ENCODE measurements at regions not wholly inside any gene's neighbourhood (a gene's known extent, or its start where the extent isn't known, plus 50 kb on each side); places are given as distances from the start of the nearest gene placed in this dataset.

DNA sequence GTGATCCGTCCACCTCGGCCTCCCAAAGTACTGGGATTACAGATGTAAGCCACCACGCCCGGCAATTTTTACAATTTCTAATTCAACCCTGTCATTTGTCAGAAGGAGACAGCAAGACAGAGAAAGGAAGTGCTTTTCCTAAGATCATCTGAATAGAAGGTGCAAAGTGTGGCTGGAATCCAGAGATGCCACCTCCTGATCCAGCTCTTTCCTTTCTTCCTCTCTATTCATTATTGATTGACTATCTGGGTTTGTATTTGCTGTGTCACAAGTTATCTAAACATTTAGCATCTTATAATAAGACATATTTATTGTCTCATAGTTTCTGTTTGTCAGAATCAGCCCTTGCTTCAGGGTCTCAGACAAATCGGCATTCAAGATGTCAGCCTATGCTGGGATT, 217.7 kb downstream of the BCAS1 start (continued):
- TF ChIP-seq GABPA (IDR thresholded peaks at IDR 0.05 in 1 of 2, conservative IDR thresholded peaks at IDR 0.05 in 1 of 2): no peak
- TF ChIP-seq EGR1 (IDR thresholded peaks at IDR 0.05; ENCODE audit: low read depth in 2 of 2): no peak
- no peak for TF ChIP-seq MAX (IDR thresholded peaks at IDR 0.05)
- no peak for TF ChIP-seq JUND (IDR thresholded peaks at IDR 0.05)
- TF ChIP-seq SP1 (IDR thresholded peaks at IDR 0.05): no peak
- TF ChIP-seq TAF1 (conservative IDR thresholded peaks at IDR 0.05): no peak
- no peak for TF ChIP-seq ZBTB33 (IDR thresholded peaks at IDR 0.05)
- TF ChIP-seq RXRA (IDR thresholded peaks at IDR 0.05): no peak
- no peak for TF ChIP-seq HNF4G (IDR thresholded peaks at IDR 0.05)

DNA sequence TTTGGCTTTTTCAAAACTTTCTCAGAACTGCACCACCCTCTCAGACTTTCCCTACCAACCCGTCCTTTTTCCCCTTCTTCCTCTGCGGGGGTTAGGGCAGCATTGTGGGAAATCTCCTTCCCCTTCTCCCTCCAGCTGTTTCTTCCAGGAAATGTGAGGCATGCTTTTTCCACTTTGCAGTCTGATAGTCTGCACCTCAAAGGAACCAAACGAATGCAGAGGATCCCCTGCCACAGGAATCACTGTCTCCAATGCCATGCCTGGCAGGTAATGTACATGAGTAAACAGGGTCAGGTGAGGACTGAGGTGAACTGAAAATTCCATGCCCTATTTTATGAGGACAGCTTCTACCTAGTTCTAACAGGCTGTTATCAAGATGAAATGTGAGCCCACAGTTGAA, 218.4 kb downstream of the BCAS1 start:
- H3K27ac ChIP-seq (ENCODE audit: low read depth in 1 of 2, low read length in 2 of 2): no peak overlapping the region
- WGBS: 55% methylated on average over 3 of the region's 3 CpGs
- H3K27me3 ChIP-seq (ENCODE audit: control insufficient read depth in 4 of 4, insufficient read depth in 4 of 4, low read length in 3 of 4): no peaks in the 10 kb centered on the region
- TF ChIP-seq, protein P1, sequence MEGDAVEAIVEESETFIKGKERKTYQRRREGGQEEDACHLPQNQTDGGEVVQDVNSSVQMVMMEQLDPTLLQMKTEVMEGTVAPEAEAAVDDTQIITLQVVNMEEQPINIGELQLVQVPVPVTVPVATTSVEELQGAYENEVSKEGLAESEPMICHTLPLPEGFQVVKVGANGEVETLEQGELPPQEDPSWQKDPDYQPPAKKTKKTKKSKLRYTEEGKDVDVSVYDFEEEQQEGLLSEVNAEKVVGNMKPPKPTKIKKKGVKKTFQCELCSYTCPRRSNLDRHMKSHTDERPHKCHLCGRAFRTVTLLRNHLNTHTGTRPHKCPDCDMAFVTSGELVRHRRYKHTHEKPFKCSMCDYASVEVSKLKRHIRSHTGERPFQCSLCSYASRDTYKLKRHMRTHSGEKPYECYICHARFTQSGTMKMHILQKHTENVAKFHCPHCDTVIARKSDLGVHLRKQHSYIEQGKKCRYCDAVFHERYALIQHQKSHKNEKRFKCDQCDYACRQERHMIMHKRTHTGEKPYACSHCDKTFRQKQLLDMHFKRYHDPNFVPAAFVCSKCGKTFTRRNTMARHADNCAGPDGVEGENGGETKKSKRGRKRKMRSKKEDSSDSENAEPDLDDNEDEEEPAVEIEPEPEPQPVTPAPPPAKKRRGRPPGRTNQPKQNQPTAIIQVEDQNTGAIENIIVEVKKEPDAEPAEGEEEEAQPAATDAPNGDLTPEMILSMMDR (IDR thresholded peaks at IDR 0.05; ENCODE audit: low read depth, low read length, missing input control): no peak
- TF ChIP-seq JUND (IDR thresholded peaks at IDR 0.05) (no peak), HNF4G (IDR thresholded peaks at IDR 0.05) (no peak), RAD21 (IDR thresholded peaks at IDR 0.05) (no peak)
- no peak overlapping the region for H3K9ac ChIP-seq (ENCODE audit: low read depth in 1 of 2, low read length in 2 of 2)
- peaks cover 0 to 4% (median under 1%) of the 10 kb centered on the region in 4 donors for H3K4me1 ChIP-seq (ENCODE audit: control insufficient read depth in 4 of 4, insufficient read depth in 4 of 4, low read length in 3 of 4)
- H3K36me3 ChIP-seq (ENCODE audit: control insufficient read depth in 4 of 4, insufficient read depth in 3 of 4, low read depth in 1 of 4, low read length in 3 of 4): no peaks in the 10 kb centered on the region
- no peaks in the 10 kb centered on the region for H3K9me3 ChIP-seq (ENCODE audit: control insufficient read depth in 4 of 4, low read length in 3 of 4)
- no peak overlapping the region for H3K4me3 ChIP-seq (ENCODE audit: low read depth in 1 of 3, low read length in 3 of 3)
- DNase-seq (ENCODE audit: low spot score): no peak

GRCh38 chr20:53850319-53850718, 220.1 kb downstream of the BCAS1 start:
- DNase-seq (ENCODE audit: low spot score): no peak
- H3K9ac ChIP-seq (ENCODE audit: low read depth in 1 of 2, low read length in 2 of 2): no peak overlapping the region
- H3K9me3 ChIP-seq (ENCODE audit: control insufficient read depth in 4 of 4, low read length in 3 of 4): no peaks in the 10 kb centered on the region
- H3K27ac ChIP-seq (ENCODE audit: low read depth in 1 of 2, low read length in 2 of 2): no peak overlapping the region
- no peak overlapping the region for H3K4me3 ChIP-seq (ENCODE audit: low read depth in 1 of 3, low read length in 3 of 3)
- H3K36me3 ChIP-seq (ENCODE audit: control insufficient read depth in 4 of 4, insufficient read depth in 3 of 4, low read depth in 1 of 4, low read length in 3 of 4): no peaks in the 10 kb centered on the region
- H3K27me3 ChIP-seq (ENCODE audit: control insufficient read depth in 4 of 4, insufficient read depth in 4 of 4, low read length in 3 of 4): no peaks in the 10 kb centered on the region
- WGBS: 83% methylated on average over 3 of the region's 3 CpGs
- H3K4me1 ChIP-seq (ENCODE audit: control insufficient read depth in 4 of 4, insufficient read depth in 4 of 4, low read length in 3 of 4): peaks cover 0 to 4% (median under 1%) of the 10 kb centered on the region in 4 donors
- TF ChIP-seq, protein P1 (IDR thresholded peaks at IDR 0.05; ENCODE audit: low read depth, low read length, missing input control): no peak
- TF ChIP-seq YY1 (IDR thresholded peaks at IDR 0.05) (no peak), FOXA1 (IDR thresholded peaks at IDR 0.05) (no peak), EGR1 (IDR thresholded peaks at IDR 0.05; ENCODE audit: low read depth in 2 of 2) (no peak), TAF1 (conservative IDR thresholded peaks at IDR 0.05) (no peak), RXRA (IDR thresholded peaks at IDR 0.05) (no peak)

Data from liver (tissue), 8 donors.